GM18858 (cell line): ENCODE measurements at regions not wholly inside any gene's neighbourhood (a gene's known extent, or its start where the extent isn't known, plus 50 kb on each side); places are given as distances from the start of the nearest gene placed in this dataset.
"Not testable (repeated sequence)": the region's sequence is repeated elsewhere in the genome, so short reads cannot be mapped to it uniquely, and the experiment has no call there.

Experiments
- ATAC-seq: cut with Tn5 transposase; IDR thresholded peaks from one replicate; pipeline ENCODE4 v1.9.1; 2021; ENCODE audit not compliant: unreplicated experiment

DNA sequence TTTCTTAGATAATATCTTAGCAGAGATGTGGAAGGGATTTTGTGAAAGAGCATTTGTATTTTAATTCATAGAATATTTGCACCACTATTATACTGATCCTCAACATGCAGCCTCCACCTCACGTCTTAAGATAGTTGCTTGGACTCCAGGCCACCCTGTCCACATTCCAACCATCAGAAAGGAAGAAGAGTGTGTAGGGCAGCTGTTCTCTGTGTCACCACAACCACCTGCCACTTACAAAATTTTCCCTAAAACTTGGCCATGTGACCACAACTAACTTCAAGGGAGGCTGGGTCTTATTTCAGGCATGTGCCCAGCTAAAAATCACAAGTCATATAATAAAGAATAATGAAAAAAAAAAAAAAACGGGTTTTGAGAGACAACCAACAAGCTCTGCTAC, 528.1 kb downstream of the RAB28 start:
- no peak for ATAC-seq

DNA sequence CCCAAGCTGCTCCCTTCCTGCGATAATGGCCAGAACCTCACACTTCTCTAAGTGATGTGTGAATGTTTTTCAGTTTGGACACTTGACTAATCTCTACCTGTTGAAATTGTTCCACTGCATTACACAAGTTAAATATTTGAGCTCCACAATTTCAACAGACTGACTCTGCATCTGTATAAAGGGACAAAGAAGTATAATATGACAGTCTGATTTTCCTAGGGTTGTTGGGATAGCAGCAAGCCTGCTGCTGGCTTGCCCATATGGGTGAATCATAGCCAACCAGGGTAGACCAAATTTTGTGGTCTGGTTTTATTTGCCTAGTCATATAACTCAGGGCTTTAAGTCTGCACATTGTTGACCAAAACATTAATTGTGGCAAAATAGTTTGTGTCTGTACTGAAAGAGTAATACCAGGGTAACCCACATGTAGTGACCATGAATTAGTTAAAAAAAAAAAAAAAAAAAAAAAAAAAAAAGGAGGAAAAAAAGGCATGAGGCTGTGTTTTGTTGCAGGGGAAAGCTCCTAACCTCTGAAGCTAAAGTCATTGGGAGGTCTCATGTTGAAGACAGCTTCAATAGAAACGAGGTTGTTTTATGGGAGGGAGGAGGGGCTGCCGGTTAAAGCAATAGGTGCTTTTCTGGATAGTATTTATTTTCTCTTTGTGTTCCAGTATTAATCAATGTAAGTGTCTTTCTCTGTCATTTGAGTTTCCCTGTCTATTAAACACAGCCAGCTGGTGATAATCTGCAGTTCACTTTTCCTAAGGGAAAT, 534.2 kb downstream of the RAB28 start:
- ATAC-seq, result no peak

DNA sequence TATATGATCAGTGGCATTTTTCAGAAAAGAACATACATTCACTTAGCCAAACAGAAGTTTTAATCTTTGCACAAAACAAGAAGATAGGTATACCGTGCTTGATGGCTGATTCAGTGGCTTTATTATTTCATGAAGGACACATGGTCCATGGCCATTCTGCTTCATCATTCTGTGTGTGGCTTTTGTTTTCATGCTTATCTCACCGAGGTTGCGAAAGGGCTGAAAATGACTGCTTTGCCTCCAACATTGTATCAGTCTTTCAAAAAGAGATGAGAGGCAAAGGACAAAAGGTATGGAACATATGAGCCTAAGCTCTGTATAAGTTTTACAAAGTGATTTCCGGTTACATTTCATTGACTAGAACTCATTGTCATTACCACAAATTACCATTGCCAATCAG, 541.1 kb downstream of the RAB28 start:
- ATAC-seq, result no peak

DNA sequence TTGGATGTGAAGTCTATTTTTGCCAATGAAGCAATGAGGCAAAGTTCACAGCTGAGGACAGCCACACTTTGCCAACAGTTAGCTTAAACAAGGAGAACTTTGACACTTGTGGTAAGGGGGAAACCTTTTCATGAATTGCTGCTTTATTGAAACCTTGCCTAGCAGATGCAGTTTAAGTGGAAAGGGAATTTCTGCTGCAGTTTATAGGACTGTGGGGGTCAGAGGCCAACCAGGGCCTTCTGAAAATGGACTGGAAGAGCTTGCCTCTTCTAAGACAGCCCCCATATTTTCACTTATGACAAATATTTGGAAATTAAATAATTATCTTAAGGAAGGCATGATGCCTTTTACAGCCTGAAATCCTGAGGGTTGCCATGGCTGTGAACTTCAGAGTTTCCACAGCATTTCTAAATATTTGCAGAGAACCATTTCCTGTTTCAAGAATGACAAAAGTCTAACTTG, 550.3 kb downstream of the RAB28 start:
- ATAC-seq, result no peak

DNA sequence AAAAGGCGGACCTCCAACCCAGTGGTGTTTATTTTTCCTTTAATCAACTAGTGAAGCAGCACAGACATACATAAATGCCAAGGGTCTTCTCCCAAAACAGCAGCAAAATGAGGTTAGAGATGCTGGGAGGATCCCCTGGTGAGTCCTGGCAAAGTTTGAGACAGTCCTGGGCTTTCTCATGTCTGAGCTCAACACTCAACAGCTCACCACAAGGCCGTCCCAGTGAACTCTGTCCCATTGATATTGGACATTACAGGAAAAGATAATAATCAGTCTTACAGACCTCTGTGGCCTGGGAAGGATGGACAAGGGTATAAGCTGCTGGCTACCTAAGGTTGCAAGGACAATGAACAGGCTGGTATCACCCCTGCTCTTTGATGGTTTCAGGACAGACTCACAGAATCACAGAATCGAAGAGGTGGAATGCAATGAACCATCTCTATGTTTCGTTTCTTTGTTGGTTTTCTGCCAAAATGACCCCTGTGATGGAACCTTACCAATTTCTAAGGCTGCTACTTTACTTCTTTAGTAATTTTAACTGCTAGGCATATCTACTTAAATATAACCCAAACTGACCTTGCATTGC, 551.8 kb downstream of the RAB28 start:
- ATAC-seq, result no peak

DNA sequence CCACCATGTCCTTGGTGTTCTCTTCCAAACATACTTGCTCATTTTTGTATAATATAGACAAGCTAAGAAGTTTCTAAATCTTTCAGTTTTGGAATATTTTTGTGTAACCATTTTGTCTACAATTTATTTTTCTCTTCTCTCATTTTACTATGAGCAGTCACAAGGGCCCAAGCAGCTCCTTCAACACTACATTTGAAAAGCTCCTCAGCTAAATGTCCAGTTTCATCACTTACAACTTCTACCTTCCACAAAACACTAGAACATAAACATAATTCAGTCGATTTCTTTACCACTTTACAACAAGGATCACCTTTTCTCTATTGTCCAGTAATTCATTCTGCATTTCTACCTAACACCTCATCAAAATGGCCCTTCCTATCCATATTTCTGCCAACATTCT, 554.4 kb downstream of the RAB28 start:
- ATAC-seq, result no peak

DNA sequence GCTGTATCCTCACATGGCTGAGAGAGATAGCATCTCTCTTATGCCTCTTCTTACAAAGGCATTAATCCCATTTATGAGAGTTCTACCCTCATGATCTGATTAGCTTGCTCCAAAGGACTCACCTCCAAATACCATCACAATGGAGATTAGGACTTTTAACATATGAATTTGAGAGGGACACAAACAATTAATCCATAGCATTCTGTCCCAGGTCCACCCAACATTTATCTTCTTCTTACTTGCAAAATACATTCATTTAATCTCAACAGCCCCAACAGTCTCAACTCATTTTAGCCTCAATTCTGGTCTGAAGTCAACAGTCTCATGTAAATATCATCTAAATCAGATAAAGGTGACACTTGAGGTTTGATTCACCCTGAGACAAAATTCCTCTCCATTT, 555.4 kb downstream of the RAB28 start:
- ATAC-seq, result no peak

DNA sequence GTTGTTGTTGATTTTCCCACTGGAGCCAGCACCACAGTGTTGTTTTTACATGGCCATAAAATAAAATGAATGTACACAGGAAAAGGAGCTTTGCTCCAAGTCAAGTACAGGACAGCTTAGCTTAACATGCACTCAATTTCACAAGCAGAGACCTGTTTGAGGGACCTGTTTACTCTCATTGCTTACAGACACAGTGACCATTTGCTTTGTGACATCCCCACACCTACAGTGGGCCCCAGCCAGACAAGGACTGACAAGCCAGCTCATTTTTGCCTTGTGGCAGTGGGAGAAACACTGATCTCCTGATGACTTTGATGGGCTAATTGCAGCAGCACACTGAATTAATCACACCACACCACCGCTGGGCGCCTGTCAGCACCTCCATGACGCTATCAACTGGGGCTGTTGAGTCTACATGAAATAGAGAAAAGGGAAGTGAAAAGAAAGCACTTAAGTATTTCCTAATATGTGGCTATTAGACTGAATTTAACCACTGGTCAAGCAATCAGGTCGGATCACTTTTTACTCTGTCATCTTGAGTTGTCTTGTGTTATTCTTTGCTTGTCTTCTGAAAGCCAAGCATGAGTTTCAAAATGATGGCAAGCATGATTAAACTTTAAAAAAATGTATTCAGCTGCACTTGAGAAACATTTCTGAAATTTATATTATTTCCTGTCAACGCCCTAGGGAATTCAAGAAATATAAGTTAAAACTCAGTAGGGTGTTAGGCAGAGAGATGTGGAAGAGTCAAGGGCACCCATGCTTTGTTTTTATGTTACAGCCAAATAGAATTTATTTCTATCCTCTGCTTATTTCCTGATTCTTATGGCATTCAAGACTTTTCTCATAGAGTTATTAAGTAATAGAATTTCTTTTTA, 557.7 kb downstream of the RAB28 start:
- ATAC-seq, result no peak

DNA sequence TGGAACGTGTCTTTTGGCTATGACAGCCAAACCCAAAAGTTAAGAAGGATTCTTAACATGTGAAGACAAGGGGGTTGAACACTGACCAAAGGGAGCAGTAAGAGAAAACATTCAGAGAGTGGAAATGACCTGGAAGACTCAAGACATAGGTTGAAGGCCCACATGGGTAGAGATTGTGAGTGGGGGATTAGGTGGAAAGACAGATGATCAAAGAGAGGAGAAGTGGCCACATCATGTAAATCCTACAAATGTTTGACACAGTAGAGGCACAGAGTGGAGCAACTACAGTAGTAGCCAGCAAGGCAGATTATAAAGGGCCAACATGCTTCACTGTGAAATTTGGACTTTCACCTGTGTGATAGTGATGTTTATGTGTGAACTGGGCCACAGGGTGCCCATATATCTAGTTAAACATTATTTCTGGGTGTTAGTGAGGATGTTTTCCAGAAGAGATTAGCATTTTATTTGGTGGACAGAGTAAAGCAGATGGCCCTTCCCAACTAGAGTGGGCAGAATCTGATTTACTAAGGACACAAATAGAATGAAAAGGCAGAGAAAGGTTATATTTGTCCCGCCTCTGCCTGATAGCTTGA, 559.3 kb downstream of the RAB28 start:
- ATAC-seq, result no peak

DNA sequence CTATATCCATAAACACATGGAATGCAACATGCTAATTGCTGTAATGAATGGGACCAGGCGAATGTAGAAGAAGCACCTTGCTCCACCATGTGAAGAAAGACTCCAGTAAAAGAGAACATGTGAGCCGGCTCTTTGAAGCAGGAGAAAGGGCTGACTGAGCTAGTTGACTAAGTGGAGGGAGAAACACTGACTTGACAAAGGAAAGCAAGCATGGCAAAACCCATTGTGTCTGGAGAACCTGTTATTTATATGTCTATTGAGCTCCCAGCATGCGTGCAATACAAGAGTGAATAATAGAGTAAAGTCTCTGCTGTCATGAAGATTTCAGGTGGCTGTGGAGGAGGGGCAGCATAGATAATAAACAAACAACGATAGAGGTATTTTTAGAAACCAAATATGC, 559.9 kb downstream of the RAB28 start:
- no peak for ATAC-seq

DNA sequence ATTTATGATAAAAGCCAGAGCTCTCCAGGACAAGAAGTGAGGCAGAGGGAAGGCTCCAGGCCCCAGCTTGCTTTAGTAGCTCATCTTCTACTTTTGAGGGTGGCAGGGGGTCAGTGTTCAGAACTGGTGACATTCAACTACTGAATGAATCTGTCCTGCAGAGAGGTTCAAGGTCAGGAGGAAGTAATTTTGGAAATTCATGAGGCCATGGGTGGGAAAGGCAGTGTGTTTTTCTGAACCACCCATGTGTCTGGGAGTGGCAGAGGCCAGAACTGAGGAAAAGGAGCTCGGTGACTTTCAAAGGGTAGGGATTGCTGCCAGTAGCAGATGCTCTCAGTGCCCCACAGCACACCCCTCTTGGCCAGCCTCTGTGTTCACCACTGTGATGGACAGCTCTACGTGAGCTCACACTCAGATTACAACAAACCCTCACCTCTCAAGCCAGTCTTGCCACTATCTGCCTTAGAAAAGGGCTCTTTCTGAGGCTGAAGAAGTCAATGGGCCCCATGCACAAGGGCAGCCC, 571.2 kb downstream of the RAB28 start:
- ATAC-seq, result no peak

DNA sequence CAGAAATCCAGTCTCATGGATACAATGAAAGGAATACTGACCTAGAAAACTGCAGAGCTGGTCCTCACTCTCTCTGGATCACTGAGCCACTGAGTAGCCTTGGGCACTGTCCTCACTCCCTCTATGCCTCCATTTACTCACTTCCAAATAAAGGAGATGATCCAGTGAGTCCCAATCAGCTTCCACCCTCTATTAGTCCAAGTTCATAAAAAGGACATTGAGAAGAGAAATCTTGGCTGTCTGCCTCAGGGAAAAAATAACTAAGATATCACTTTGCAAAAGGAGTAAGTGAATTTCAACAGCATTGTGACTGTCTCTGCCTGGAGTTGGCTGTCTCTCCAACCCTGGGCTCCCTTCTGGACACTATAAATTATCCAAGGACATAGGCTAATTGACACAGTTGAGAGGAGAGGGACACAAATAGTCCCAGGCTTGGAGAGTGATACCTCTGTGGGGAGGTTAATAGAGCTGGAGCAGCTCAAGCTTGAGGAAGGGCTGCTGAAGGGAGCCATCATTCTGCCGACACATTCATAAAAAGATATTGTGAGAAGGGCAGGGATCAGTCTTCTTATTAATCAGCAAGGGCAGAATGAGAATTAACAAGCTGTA, 572.3 kb downstream of the RAB28 start:
- no peak for ATAC-seq

DNA sequence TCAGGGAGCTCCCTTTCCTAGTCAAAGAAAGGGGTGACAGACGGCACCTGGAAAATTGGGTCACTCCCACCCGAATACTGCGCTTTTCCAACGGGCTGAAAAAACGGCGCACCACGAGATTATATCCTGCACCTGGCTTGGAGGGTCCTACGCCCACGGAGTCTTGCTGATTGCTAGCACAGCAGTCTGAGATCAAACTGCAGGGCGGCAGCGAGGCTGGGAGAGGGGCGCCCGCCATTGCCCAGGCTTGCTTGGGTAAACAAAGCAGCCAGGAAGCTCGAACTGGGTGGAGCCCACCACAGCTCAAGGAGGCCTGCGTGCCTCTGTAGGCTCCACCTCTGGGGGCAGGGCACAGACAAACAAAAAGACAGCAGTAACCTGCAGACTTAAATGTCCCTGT, 580.5 kb downstream of the RAB28 start:
- ATAC-seq, result not testable (repeated sequence)

DNA sequence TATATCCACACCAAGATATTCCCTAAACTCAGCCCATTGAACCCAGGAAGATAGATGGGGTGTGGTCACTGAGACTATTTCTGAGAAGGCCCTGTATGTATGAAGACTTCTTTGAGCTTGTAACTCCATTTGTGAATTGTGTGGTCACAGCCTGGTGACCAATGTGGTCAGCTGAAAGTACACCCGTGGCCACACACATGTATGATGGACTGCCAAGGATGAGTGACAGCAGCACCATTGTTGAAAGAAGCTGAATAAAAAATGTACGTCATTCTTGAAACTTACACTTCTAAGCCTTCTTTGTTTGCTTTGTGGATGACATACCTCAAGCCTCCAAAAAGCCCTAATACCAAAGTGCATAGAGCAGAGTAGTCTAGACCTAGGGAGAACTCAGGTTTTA, 581.4 kb downstream of the RAB28 start:
- no peak for ATAC-seq

DNA sequence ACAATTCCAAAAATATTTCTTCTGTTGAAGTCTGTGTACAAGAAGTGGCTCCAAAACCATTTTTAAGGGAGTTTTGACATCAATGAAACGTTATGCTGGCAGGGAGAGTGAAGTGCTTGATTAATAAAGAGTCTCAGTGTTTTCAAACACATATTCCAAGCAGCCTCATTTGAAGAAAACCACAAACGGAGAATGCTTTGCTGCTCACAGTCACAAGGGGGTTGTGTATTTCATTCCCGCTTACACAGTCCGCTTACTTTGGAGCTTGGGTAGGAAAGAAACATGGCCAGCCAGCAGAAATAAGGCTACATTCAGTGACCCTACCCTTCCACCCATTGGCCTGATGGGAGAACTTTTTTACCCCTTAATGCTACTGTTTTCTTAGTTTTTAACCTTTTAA, 586.2 kb downstream of the RAB28 start:
- ATAC-seq, result no peak

DNA sequence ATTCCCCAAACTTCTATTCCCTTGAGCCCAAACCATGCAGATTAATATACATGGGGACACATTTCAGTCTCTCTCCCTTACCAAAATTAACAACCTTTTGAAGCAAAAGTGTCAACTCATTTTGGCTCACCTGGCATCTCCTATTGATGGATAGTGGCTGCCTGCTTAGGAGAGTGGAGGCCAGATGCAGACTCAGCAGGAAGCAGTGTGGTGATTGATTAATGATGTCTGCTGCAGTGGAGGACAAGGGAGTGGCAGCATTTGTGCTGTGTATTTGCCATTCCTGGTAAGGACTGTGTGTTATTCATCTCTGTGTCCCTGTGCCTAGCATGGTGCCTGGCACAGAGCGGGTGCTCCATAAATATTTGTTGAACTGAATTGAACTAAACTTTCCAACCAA, 590.1 kb downstream of the RAB28 start:
- ATAC-seq, result no peak

DNA sequence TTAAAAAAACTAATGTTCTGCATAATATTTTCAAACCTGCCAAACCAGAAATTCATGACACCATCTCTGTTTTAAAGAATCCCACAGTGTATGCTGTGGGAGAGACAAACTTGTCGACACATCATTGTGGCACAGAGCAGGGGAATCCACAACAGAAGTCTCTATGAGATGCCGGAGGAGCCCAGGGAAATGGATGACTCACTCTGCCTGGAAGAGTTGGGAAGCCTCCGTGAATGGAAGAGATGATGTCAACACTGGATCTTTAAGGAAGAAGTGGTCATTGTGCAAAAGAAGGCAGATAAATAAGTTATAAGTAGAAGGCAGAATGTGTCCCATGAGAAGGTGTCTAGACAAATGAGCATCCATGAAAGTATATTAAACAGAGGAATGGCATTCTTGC, 595.1 kb downstream of the RAB28 start:
- ATAC-seq, result no peak

DNA sequence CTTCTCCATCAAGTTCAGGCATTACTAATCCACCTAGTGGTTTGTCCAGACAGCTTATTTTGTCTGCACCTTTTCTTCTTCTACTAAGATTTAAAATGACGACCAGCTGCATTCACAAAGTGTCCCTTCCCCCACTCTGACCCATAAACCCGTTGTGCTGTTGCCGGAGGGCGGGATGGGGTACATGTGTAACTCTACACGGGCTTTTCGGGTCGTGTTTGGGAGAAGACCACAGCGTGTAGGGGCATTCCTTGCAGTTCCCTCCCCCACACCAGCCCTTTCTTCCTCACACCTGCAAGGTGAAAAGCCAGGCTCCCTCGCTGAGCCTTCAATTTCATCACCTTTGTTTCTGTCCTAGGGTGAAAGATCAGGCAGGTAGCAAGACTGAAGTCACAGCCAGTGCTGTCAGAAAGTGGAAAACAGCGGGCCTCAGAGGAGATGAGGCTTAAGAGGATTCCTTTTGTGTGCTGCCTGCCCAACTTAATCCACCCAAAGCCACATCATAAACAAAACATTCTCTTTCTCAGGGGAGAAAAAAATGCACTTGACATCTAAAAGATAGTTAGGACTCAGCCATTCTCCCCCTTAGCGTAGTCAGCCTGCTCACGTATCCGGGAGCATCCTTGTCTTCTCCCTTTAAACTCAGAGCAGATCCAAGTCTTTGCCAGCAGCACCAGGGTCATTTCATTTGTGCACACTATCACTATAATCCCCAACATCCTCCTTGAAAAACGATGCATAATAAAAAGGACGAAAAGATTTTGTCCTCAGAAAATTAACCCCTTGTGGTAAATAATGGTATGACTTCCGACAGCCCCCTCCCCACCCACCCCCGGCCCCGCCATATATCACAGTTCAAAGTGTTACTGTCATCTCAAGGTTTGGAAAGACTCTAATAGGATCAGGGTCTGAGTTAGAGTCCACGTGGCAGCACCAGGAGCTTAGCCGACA, 599.0 kb downstream of the RAB28 start:
- ATAC-seq, result no peak

DNA sequence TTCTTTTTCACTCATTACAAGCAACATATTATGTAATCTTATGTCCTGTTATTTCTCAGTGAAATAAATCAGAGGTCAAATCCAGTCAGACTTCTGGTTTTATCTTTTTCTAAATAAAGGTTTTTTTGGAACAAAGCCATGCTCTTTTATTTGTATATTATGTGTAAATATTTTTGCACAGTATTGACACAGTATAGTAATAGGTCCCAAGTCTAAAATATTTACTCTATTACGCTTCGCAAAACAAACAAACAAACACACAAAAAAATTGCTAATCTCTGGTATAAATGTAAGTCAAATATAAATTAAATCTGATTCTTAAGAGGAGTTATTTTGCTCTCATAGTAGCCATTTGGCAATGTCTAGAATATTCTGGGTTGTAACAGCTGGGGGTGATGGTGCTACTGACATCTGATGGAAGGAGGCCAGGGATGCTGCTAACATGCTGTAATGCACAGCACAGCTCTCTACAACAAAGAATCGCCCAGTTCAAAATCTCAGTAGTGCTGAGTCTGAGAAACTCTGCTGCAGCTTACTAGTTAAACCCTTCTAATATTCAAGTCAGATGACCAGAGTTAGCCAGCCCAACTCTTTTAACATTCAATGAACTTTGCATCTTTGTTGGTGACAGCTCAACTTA, 602.1 kb downstream of the RAB28 start:
- no peak for ATAC-seq
